Fibroblast of lung (primary cell): ENCODE measurements at regions not wholly inside any gene's neighbourhood (a gene's known extent, or its start where the extent isn't known, plus 50 kb on each side); places are given as distances from the start of the nearest gene placed in this dataset.

ENCODE experiments used
- CTCF ChIP-seq, 2 donors: IDR thresholded peaks in 1 of 2; conservative IDR thresholded peaks in 1 of 2; 1 replicate in 1 of 2; 2 replicates in 1 of 2; pipeline ENCODE4 v1.5.1; 2011 to 2012; ENCODE audit warnings: low read length in 2 of 2, control low read depth in 1 of 2, inconsistent platforms in 1 of 2, low read depth in 1 of 2, mild to moderate bottlenecking in 1 of 2
- EZH2 ChIP-seq: IDR thresholded peaks from 2 replicates; pipeline ENCODE4 v1.5.1; 2012; ENCODE audit warnings: low read length, control low read depth, mild to moderate bottlenecking; ENCODE audit errors: missing control alignments

- TF ChIP-seq EZH2 (no peak), CTCF (conservative IDR thresholded peaks at IDR 0.05 in 1 of 2, IDR thresholded peaks at IDR 0.05 in 1 of 2; ENCODE audit: low read depth in 1 of 2, low read length in 2 of 2) (no peak)
Observed at GRCh38 chr2:9690716-9691498, 60.1 kb upstream of the YWHAQ start.
